ENCODE measurements at regions not wholly inside any gene's neighbourhood (a gene's known extent, or its start where the extent isn't known, plus 50 kb on each side); places are given as distances from the start of the nearest gene placed in this dataset.

DNA sequence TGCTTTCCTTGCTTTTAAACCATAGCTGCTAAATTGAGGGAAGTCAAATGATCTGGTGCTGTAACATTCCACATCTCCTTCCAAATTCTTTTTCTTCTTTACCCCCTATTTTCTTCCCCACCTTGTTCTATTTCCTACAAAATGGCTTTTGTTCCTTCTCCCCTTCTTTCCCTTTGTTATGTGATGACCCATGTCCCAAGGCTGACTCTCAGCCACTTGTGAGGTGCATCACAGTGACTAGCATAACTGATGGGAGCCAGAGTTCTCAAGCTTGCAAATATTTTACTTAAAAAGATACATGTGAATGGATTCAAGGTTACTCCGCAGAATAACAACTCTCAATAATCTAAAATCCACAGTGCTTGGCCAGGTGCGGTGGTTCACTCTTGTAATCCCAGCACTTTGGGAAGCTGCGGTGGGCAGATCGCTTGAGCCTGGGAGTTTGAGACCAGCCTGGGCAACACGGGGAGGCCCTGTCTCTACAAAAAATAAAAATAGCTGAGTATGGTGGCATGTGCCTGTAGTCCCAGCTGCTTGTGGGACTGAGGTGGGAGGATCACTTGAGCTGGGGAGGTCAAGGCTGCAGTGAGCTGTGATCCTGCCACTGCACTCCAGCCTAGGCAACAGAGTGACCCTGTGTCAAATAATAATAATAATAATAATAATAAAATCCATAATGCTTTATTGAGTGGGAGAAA lies 100.1 kb upstream of the CERS6 start:
- no peak for TF ChIP-seq EZH2phosphoT487 (conservative IDR thresholded peaks at IDR 0.05; ENCODE audit: low read length)
- TF ChIP-seq, protein P1, sequence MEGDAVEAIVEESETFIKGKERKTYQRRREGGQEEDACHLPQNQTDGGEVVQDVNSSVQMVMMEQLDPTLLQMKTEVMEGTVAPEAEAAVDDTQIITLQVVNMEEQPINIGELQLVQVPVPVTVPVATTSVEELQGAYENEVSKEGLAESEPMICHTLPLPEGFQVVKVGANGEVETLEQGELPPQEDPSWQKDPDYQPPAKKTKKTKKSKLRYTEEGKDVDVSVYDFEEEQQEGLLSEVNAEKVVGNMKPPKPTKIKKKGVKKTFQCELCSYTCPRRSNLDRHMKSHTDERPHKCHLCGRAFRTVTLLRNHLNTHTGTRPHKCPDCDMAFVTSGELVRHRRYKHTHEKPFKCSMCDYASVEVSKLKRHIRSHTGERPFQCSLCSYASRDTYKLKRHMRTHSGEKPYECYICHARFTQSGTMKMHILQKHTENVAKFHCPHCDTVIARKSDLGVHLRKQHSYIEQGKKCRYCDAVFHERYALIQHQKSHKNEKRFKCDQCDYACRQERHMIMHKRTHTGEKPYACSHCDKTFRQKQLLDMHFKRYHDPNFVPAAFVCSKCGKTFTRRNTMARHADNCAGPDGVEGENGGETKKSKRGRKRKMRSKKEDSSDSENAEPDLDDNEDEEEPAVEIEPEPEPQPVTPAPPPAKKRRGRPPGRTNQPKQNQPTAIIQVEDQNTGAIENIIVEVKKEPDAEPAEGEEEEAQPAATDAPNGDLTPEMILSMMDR (IDR thresholded peaks at IDR 0.05; ENCODE audit: insufficient read depth, low read length, poor library complexity, severe bottlenecking), result no peak
- no peak overlapping the region for H3K27ac ChIP-seq (ENCODE audit: low read depth, low read length)
- H3K4me2 ChIP-seq (ENCODE audit: low read depth, low read length, poor library complexity, severe bottlenecking), result no peak overlapping the region

DNA sequence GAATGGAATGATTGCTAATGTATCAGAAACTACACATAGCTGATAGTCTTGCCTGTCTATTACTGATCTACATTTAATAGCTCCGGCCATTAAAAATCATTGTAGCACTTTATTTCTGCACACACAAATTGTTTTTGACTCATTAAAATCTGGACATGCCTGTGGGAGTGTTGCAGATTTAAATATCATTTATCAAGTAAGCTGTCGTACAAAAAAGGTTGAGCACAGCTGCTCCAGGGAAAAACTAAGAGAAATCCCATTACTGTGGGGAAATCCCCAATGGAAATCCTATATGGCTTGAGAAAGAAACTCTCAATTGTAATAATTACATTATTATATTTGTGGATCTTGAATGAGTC lies 99.6 kb upstream of the CERS6 start:
- H3K4me2 ChIP-seq (ENCODE audit: low read depth, low read length, poor library complexity, severe bottlenecking), result no peak overlapping the region
- no peaks in the 10 kb centered on the region for H3F3A ChIP-seq (ENCODE audit: insufficient read depth)
- H3K9me3 ChIP-seq (ENCODE audit: insufficient read depth, low read length), result no peaks in the 10 kb centered on the region
- no peak overlapping the region for H3K4me3 ChIP-seq (ENCODE audit: insufficient read depth, low read length, poor library complexity, severe bottlenecking)
- H3K9ac ChIP-seq (ENCODE audit: low read length), result no peak overlapping the region
- H3K36me3 ChIP-seq (ENCODE audit: low read length), result no peaks in the 10 kb centered on the region
- H2AFZ ChIP-seq (ENCODE audit: low read depth, low read length, severe bottlenecking), result no peak overlapping the region
- TF ChIP-seq, protein P1 (IDR thresholded peaks at IDR 0.05; ENCODE audit: insufficient read depth, low read length, poor library complexity, severe bottlenecking), result no peak
- no peak for TF ChIP-seq EZH2phosphoT487 (conservative IDR thresholded peaks at IDR 0.05; ENCODE audit: low read length)
- no peaks in the 10 kb centered on the region for H4K20me1 ChIP-seq (ENCODE audit: low read depth, low read length)
- H3K9me2 ChIP-seq (replicated peaks; ENCODE audit: insufficient read depth, low read length), result no peaks in the 10 kb centered on the region; the same call in 1 of the 2 replicates
- H3K79me2 ChIP-seq (ENCODE audit: insufficient read depth, low read length), result no peaks in the 10 kb centered on the region
- no peak overlapping the region for H3K27ac ChIP-seq (ENCODE audit: low read depth, low read length)
- H3K27me3 ChIP-seq (ENCODE audit: low read length), result no peaks in the 10 kb centered on the region

More for the DNA sequence above, 100.1 kb upstream of the CERS6 start:
- Histone ChIP-seq H3K4me3 (ENCODE audit: insufficient read depth, low read length, poor library complexity, severe bottlenecking) (no peak overlapping the region), H3K9ac (ENCODE audit: low read length) (no peak overlapping the region), H3K9me2 (replicated peaks; ENCODE audit: insufficient read depth, low read length) (no peaks in the 10 kb centered on the region; the same call in 1 of the 2 replicates), H3F3A (ENCODE audit: insufficient read depth) (no peaks in the 10 kb centered on the region), H3K36me3 (ENCODE audit: low read length) (no peaks in the 10 kb centered on the region), H4K20me1 (ENCODE audit: low read depth, low read length) (no peaks in the 10 kb centered on the region), H3K9me3 (ENCODE audit: insufficient read depth, low read length) (no peaks in the 10 kb centered on the region), H3K79me2 (ENCODE audit: insufficient read depth, low read length) (no peaks in the 10 kb centered on the region), H3K27me3 (ENCODE audit: low read length) (no peaks in the 10 kb centered on the region), H2AFZ (ENCODE audit: low read depth, low read length, severe bottlenecking) (no peak overlapping the region)

DNA sequence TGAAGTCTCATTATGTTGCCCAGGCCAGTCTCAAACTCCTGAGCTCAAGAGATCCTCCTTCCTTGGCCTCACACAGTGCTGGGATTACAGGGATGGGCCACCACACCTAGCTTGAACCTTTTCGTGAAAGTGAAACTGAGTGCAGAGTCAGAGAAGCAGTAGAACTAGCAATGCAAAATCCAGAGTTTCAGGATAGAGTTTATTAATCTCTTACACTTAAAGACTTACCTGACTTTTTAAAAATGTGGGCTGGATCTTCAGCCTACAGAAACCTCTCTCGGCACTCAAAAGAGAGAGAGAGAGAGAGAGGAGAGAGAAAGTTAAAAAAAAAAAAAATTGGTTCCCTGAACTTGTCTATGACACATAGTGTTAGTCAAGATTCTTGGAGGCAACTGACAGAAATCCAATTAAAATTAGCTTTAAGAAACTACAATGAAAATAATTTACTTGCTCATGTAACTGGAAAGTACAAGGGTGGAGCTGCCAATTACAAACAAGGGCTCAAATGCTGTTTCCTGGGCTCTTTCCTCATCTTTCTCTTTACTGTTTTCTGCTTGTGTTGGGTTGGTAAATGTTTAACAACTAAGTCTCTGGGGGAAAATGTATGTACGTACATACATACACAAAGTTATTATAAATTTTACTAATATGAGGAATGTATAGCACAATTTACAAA lies 98.1 kb upstream of the CERS6 start:
- peaks cover 2% of the 10 kb centered on the region; the same call in 1 of the 2 replicates for H3K9me2 ChIP-seq (replicated peaks; ENCODE audit: insufficient read depth, low read length)
- H3K27me3 ChIP-seq (ENCODE audit: low read length), result no peaks in the 10 kb centered on the region
- H3K9ac ChIP-seq (ENCODE audit: low read length), result no peak overlapping the region
- H3K36me3 ChIP-seq (ENCODE audit: low read length), result no peaks in the 10 kb centered on the region
- H3K4me3 ChIP-seq (ENCODE audit: insufficient read depth, low read length, poor library complexity, severe bottlenecking), result no peak overlapping the region
- H3K9me3 ChIP-seq (ENCODE audit: insufficient read depth, low read length), result no peaks in the 10 kb centered on the region
- no peaks in the 10 kb centered on the region for H3F3A ChIP-seq (ENCODE audit: insufficient read depth)
- TF ChIP-seq EZH2phosphoT487 (conservative IDR thresholded peaks at IDR 0.05; ENCODE audit: low read length), result no peak
- TF ChIP-seq, protein P1 (IDR thresholded peaks at IDR 0.05; ENCODE audit: insufficient read depth, low read length, poor library complexity, severe bottlenecking), result no peak
- H3K4me2 ChIP-seq (ENCODE audit: low read depth, low read length, poor library complexity, severe bottlenecking), result no peak overlapping the region
- H4K20me1 ChIP-seq (ENCODE audit: low read depth, low read length), result no peaks in the 10 kb centered on the region
- H3K79me2 ChIP-seq (ENCODE audit: insufficient read depth, low read length), result no peaks in the 10 kb centered on the region
- no peak overlapping the region for H3K27ac ChIP-seq (ENCODE audit: low read depth, low read length)
- no peak overlapping the region for H2AFZ ChIP-seq (ENCODE audit: low read depth, low read length, severe bottlenecking)
